H1 (cell line): ENCODE measurements at regions not wholly inside any gene's neighbourhood (a gene's known extent, or its start where the extent isn't known, plus 50 kb on each side); places are given as distances from the start of the nearest gene placed in this dataset.

Experiments used
- CTCF ChIA-PET: fragments of 300-600 bp; sonication (Branson Sonifier 250); formaldehyde crosslinking; loops from one replicate; lab custom pipeline; 2021; ENCODE audit not compliant: partially characterized antibody; lab: Charles Lee
- POLR2A ChIA-PET: fragments of 300-600 bp; sonication (Branson Sonifier 250); formaldehyde crosslinking; loops from one replicate; lab custom pipeline; 2021; ENCODE audit warnings: inconsistent platforms; ENCODE audit not compliant: partially characterized antibody; lab: Charles Lee
- DNase-seq, 2 experiments: peaks; one replicate each; pipeline versions ENCODE4 v3.0.0 to v3.0.0-alpha.2; 2010 to 2022; ENCODE audit warnings: low spot score in 2 of 2, low read depth in 1 of 2, mixed read lengths in 1 of 2
- FAIRE-seq: peaks from 2 replicates; lab custom pipeline; 2011; peaks lifted over from hg19 to GRCh38; lab: Jason Lieb, UNC
- H2AFZ ChIP-seq: 2 replicates; pipeline ENCODE4 v1.8.1; 2012; ENCODE audit warnings: low read length, inconsistent platforms
- H2AK5ac ChIP-seq: 2 replicates; pipeline ENCODE4 v1.6.1; 2013; ENCODE audit warnings: low read depth, low read length
- H2BK120ac ChIP-seq: replicated peaks from 2 replicates; pipeline ENCODE3; 2013; ENCODE audit warnings: low read depth, low read length, inconsistent platforms
- H2BK12ac ChIP-seq: 2 replicates; pipeline ENCODE4 v1.6.1; 2013; ENCODE audit warnings: low read depth, low read length
- H2BK15ac ChIP-seq: 2 replicates; pipeline ENCODE4 v1.6.1; 2013; ENCODE audit warnings: low read length
- H2BK20ac ChIP-seq: 2 replicates; pipeline ENCODE4 v1.6.1; 2013; ENCODE audit warnings: low read length
- H2BK5ac ChIP-seq: 2 replicates; pipeline ENCODE4 v1.6.1; 2013; ENCODE audit warnings: low read depth, low read length
- H3K14ac ChIP-seq: 2 replicates; pipeline ENCODE4 v1.6.1; 2013; ENCODE audit warnings: inconsistent platforms; ENCODE audit not compliant: insufficient read length
- H3K18ac ChIP-seq: 2 replicates; pipeline ENCODE4 v1.6.1; 2013; ENCODE audit warnings: low read length; ENCODE audit errors: extremely low read depth
- H3K23ac ChIP-seq: 2 replicates; pipeline ENCODE4 v1.6.1; 2013; ENCODE audit warnings: inconsistent platforms; ENCODE audit not compliant: insufficient read length
- H3K23me2 ChIP-seq: 2 replicates; pipeline ENCODE4 v1.6.1; 2013; ENCODE audit warnings: low read depth, low read length
- H3K27ac ChIP-seq: 2 replicates; pipeline ENCODE4 v1.6.1; 2011; ENCODE audit warnings: low read depth, low read length, inconsistent platforms
- H3K27me3 ChIP-seq, 4 experiments: replicated peaks in 1 of 4; 1 replicate in 1 of 4; 2 replicates in 3 of 4; pipeline versions ENCODE4 v1.6.1 to v1.8.1; 2011 to 2013; ENCODE audit warnings: low read length in 3 of 4, mild to moderate bottlenecking in 3 of 4, inconsistent platforms in 2 of 4, mixed read lengths in 2 of 4, moderate library complexity in 1 of 4; ENCODE audit not compliant: control insufficient read depth in 3 of 4, insufficient read depth in 3 of 4; ENCODE audit errors: extremely low read depth in 1 of 4
- H3K36me3 ChIP-seq, 4 experiments: 2 replicates each; pipeline versions ENCODE4 v1.6.1 to v1.8.1; 2011 to 2013; ENCODE audit warnings: mild to moderate bottlenecking in 4 of 4, low read length in 3 of 4, moderate library complexity in 2 of 4, control low read depth in 1 of 4, inconsistent platforms in 1 of 4; ENCODE audit not compliant: insufficient read depth in 4 of 4, control insufficient read depth in 2 of 4
- H3K4ac ChIP-seq: replicated peaks from 2 replicates; pipeline ENCODE3; 2013; ENCODE audit warnings: low read length, low read depth, mixed read lengths, inconsistent platforms; ENCODE audit not compliant: insufficient read length
- H3K4me1 ChIP-seq, 4 experiments: replicated peaks in 1 of 4; 1 replicate in 1 of 4; 2 replicates in 3 of 4; pipeline versions ENCODE4 v1.6.1 to v1.8.1; 2011 to 2013; ENCODE audit warnings: low read length in 3 of 4, inconsistent platforms in 2 of 4, mixed read lengths in 1 of 4; ENCODE audit not compliant: insufficient read depth in 4 of 4, control insufficient read depth in 3 of 4
- H3K4me2 ChIP-seq, 2 experiments: 2 replicates each; pipeline versions ENCODE4 v1.6.1 to v1.8.1; 2011 to 2013; ENCODE audit warnings: low read depth in 2 of 2, low read length in 2 of 2, control low read depth in 1 of 2, inconsistent platforms in 1 of 2, mild to moderate bottlenecking in 1 of 2; ENCODE audit not compliant: insufficient read depth in 1 of 2
- H3K4me3 ChIP-seq, 4 experiments: fragments of 200-600, 300-600 bp in 1 of 4; sonication (generic), shearing (Covaris generic), sonication (Bioruptor Twin) in 1 of 4; 2 replicates each; pipeline versions ENCODE4 v1.5.1 to v1.8.1; 2011 to 2016; ENCODE audit warnings: low read length in 4 of 4, low read depth in 3 of 4, control low read depth in 2 of 4, inconsistent platforms in 2 of 4, mild to moderate bottlenecking in 2 of 4, mixed read lengths in 1 of 4, moderate library complexity in 1 of 4; ENCODE audit not compliant: insufficient read depth in 2 of 4; ENCODE audit errors: extremely low read depth in 1 of 4
- H3K56ac ChIP-seq: replicated peaks from 2 replicates; pipeline ENCODE3; 2013; ENCODE audit warnings: low read depth, mild to moderate bottlenecking, mixed read lengths, low read length, inconsistent platforms; ENCODE audit not compliant: insufficient read length
- H3K79me1 ChIP-seq: 2 replicates; pipeline ENCODE4 v1.6.1; 2013; ENCODE audit warnings: low read depth, low read length, control low read depth
- H3K79me2 ChIP-seq, 2 experiments: 2 replicates each; pipeline versions ENCODE4 v1.6.1 to v1.8.1; 2012 to 2013; ENCODE audit warnings: low read length in 2 of 2, mild to moderate bottlenecking in 2 of 2, inconsistent platforms in 1 of 2; ENCODE audit not compliant: insufficient read depth in 2 of 2, control insufficient read depth in 1 of 2
- H3K9ac ChIP-seq, 4 experiments: replicated peaks in 1 of 4; 1 replicate in 1 of 4; 2 replicates in 3 of 4; pipeline versions ENCODE4 v1.6.1 to v1.8.1; 2011 to 2013; ENCODE audit warnings: low read depth in 3 of 4, low read length in 3 of 4, control low read depth in 2 of 4, mild to moderate bottlenecking in 2 of 4, moderate library complexity in 2 of 4, inconsistent platforms in 1 of 4; ENCODE audit errors: extremely low read depth in 1 of 4
- H3K9me3 ChIP-seq, 2 experiments: 2 replicates each; pipeline versions ENCODE4 v1.6.1 to v1.8.1; 2012 to 2013; ENCODE audit warnings: mild to moderate bottlenecking in 2 of 2, moderate library complexity in 2 of 2, control low read depth in 1 of 2, inconsistent platforms in 1 of 2, low read depth in 1 of 2, low read length in 1 of 2, mixed read lengths in 1 of 2; ENCODE audit not compliant: insufficient read depth in 2 of 2
- H4K20me1 ChIP-seq, 2 experiments: replicated peaks in 1 of 2; 2 replicates each; pipeline versions ENCODE3 to v1.8.1; 2011 to 2013; ENCODE audit warnings: inconsistent platforms in 2 of 2, low read length in 2 of 2, mild to moderate bottlenecking in 1 of 2; ENCODE audit not compliant: insufficient read depth in 2 of 2, control insufficient read depth in 1 of 2
- H4K5ac ChIP-seq: 2 replicates; pipeline ENCODE4 v1.6.1; 2013; ENCODE audit warnings: low read length, low read depth, mixed read lengths, inconsistent platforms; ENCODE audit not compliant: insufficient read length
- H4K8ac ChIP-seq: 2 replicates; pipeline ENCODE4 v1.8.0; 2013; ENCODE audit warnings: mild to moderate bottlenecking, moderate library complexity, low read length, inconsistent platforms; ENCODE audit not compliant: insufficient read depth; ENCODE audit errors: extremely low read depth
- H4K91ac ChIP-seq: replicated peaks from 2 replicates; pipeline ENCODE3; 2013; ENCODE audit warnings: low read length, mixed read lengths, inconsistent platforms; ENCODE audit not compliant: insufficient read length
- MAFK ChIP-seq: IDR thresholded peaks from 2 replicates; pipeline ENCODE4 v1.6.1; 2012; ENCODE audit warnings: low read depth, mild to moderate bottlenecking, improper control_type of control experiment, low read length
- RFX5 ChIP-seq: IDR thresholded peaks from 2 replicates; pipeline ENCODE4 v1.6.1; 2011; ENCODE audit warnings: low read depth, low read length, improper control_type of control experiment, borderline replicate concordance
- RNF2 ChIP-seq: fragments of 200-900, 300-1000 bp; sonication (generic); IDR thresholded peaks from 2 replicates; pipeline ENCODE4 v1.7.1; 2016; ENCODE audit warnings: borderline replicate concordance, low read depth, mild to moderate bottlenecking, antibody characterized with exemption, low read length; ENCODE audit not compliant: poor library complexity, severe bottlenecking; ENCODE audit errors: missing control alignments
- SP2 ChIP-seq: IDR thresholded peaks from 2 replicates; pipeline ENCODE4 v1.6.1; 2012; ENCODE audit warnings: mild to moderate bottlenecking, low read length, inconsistent platforms
- WGBS, 2 experiments: shearing (Covaris generic) in 1 of 2; methylation state at CpG; one replicate each; pipeline versions ENCODE4 v1.1.6 to v1.1.7; 2013 to 2015; ENCODE audit warnings: low lambda C conversion rate in 2 of 2, mixed read lengths in 2 of 2, inconsistent platforms in 1 of 2, low coverage in 1 of 2, missing lambda C conversion rate in 1 of 2; ENCODE audit not compliant: insufficient replicate concordance in 2 of 2, insufficient coverage in 1 of 2, insufficient read length in 1 of 2; ENCODE audit errors: extremely low coverage in 1 of 2, missing lambda C conversion rate in 1 of 2; 5-methylcytosine and 5-hydroxymethylcytosine counted together

DNA sequence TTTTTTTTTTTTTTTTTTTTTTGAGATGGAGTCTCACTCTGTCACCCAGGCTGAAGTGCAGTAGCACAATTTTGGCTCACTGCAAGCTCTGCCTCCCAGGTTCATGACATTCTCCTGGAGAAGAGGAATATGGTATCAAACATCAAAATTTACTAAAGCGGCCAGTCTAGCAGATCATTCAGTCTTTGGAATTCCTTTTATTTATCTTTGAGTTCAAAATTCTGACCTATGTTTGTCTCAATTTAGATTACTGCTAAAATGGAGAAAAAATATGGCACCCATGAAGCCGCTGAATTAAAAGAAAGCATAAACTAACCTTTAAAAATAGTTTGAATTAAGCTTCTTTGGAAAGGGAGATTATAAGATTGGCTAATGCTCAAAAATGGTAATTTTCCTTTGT, 64.5 kb upstream of the EGLN3 start:
- no peaks in the 10 kb centered on the region for H3K79me2 ChIP-seq
- H3K9me3 ChIP-seq, result no peaks in the 10 kb centered on the region
- no peak overlapping the region for H3K14ac ChIP-seq
- no peak overlapping the region for H3K27ac ChIP-seq
- no peak overlapping the region for H3K23ac ChIP-seq
- no peak overlapping the region for H2BK12ac ChIP-seq
- no peak for DNase-seq
- no peak overlapping the region for H3K4me2 ChIP-seq
- no peak overlapping the region for H2AFZ ChIP-seq
- H4K5ac ChIP-seq, result no peak overlapping the region
- H3K79me1 ChIP-seq, result no peaks in the 10 kb centered on the region
- no peak overlapping the region for H2BK15ac ChIP-seq
- H4K8ac ChIP-seq, result no peak overlapping the region
- no peak overlapping the region for H3K56ac ChIP-seq
- no peak overlapping the region for H2BK20ac ChIP-seq
- no peak overlapping the region for H2BK5ac ChIP-seq
- H3K23me2 ChIP-seq, result no peaks in the 10 kb centered on the region
- CTCF ChIA-PET, result no interaction called here
- no peak overlapping the region for H3K4me3 ChIP-seq
- H2AK5ac ChIP-seq, result no peak overlapping the region
- no peaks in the 10 kb centered on the region for H4K20me1 ChIP-seq
- H3K27me3 ChIP-seq, result no peaks in the 10 kb centered on the region
- POLR2A ChIA-PET, result no interaction called here
- H4K91ac ChIP-seq, result no peak overlapping the region
- TF ChIP-seq RFX5, result no peak
- TF ChIP-seq RNF2, result no peak
- no peak for TF ChIP-seq SP2
- no peak for TF ChIP-seq MAFK
- TF ChIP-seq, all 59 proteins: peak for 0
- FAIRE-seq, result no peak
- Histone ChIP-seq H3K18ac (no peak overlapping the region), H2BK120ac (no peak overlapping the region), H3K36me3 (no peaks in the 10 kb centered on the region), H3K4me1 (peaks cover 0 to 8% (median 4%) of the 10 kb centered on the region in 4 experiments; a peak in 1 of 7 replicates), H3K9ac (no peak overlapping the region), H3K4ac (no peak overlapping the region)
- 88% methylated on average over 2 of the region's 2 CpGs; no CpG with 5 or more reads in 1 of the 2 experiments for WGBS, 2 experiments
